ENCODE measurements at regions not wholly inside any gene's neighbourhood (a gene's known extent, or its start where the extent isn't known, plus 50 kb on each side); places are given as distances from the start of the nearest gene placed in this dataset.

DNA sequence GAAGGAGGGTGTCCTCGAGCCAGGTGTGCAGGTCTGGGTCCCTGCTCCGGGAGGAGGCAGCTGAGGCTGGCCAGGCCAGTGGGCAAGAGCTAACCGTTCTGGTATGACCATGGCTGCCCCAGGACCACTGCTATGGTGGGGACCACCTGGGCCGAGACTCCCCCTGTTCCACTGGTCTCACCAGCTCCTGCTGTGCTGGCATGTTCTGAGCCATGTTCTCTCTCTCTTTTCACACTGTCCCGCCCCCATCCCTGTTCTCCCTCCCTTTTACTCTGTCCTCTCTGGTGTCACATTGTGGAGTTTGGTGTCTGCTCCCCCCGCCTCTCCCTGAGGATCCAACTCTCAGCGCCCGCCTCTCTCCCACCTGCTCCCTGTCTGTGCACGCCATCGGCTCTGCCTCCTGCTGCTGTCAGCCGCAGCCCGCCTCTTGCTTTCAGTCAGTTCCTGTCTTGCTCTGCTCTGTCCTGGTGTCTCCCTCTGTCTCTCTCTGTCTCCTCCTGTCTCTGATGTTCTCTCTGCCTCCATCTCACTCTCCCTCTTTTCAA lies 66.4 kb downstream of the LRRC32 start:
- TF ChIP-seq, protein P1, sequence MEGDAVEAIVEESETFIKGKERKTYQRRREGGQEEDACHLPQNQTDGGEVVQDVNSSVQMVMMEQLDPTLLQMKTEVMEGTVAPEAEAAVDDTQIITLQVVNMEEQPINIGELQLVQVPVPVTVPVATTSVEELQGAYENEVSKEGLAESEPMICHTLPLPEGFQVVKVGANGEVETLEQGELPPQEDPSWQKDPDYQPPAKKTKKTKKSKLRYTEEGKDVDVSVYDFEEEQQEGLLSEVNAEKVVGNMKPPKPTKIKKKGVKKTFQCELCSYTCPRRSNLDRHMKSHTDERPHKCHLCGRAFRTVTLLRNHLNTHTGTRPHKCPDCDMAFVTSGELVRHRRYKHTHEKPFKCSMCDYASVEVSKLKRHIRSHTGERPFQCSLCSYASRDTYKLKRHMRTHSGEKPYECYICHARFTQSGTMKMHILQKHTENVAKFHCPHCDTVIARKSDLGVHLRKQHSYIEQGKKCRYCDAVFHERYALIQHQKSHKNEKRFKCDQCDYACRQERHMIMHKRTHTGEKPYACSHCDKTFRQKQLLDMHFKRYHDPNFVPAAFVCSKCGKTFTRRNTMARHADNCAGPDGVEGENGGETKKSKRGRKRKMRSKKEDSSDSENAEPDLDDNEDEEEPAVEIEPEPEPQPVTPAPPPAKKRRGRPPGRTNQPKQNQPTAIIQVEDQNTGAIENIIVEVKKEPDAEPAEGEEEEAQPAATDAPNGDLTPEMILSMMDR (IDR thresholded peaks at IDR 0.05): no peak
- TF ChIP-seq EP300 (IDR thresholded peaks at IDR 0.05) (no peak), POLR2A (IDR thresholded peaks at IDR 0.05) (no peak)
